ENCODE measurements at regions not wholly inside any gene's neighbourhood (a gene's known extent, or its start where the extent isn't known, plus 50 kb on each side); places are given as distances from the start of the nearest gene placed in this dataset.

DNA sequence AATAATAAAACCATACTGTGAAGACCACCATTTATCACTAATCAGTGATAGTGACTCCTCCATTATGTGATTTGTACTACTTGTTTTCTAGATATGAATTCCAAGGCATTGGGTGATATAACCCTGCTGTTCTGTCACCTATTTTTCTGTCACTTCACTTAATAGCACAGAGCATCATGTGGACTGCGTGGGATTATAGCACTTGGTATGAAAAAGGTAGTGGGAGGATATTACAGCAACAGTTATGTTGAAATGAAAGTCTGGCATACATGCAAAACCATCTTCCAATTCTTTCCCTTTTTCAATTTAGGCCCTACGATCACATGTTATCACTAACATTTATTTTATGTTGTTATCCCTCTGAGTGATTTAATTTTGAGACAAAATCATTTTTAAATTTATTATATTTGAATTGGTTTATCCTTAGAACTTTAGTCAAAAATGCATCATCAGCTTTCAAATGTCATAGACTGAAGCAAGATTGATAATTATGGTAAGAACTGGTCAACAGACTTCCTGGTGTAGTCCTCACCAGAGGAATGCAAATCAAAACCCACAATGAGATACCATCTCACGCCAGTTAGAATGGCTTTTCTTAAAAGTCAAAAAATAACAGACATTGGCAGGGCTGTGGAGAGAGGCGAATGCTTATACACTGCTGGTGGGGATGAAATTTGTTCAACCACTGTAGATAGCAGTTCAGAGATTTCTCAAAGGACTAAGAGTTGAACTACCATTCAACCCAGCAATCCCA, 242.6 kb downstream of the IKZF2 start:
- TF ChIP-seq, protein P1, sequence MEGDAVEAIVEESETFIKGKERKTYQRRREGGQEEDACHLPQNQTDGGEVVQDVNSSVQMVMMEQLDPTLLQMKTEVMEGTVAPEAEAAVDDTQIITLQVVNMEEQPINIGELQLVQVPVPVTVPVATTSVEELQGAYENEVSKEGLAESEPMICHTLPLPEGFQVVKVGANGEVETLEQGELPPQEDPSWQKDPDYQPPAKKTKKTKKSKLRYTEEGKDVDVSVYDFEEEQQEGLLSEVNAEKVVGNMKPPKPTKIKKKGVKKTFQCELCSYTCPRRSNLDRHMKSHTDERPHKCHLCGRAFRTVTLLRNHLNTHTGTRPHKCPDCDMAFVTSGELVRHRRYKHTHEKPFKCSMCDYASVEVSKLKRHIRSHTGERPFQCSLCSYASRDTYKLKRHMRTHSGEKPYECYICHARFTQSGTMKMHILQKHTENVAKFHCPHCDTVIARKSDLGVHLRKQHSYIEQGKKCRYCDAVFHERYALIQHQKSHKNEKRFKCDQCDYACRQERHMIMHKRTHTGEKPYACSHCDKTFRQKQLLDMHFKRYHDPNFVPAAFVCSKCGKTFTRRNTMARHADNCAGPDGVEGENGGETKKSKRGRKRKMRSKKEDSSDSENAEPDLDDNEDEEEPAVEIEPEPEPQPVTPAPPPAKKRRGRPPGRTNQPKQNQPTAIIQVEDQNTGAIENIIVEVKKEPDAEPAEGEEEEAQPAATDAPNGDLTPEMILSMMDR (IDR thresholded peaks at IDR 0.05): no peak
- no peak for TF ChIP-seq POLR2AphosphoS5 (IDR thresholded peaks at IDR 0.05)
- no peak for TF ChIP-seq POLR2A (IDR thresholded peaks at IDR 0.05; ENCODE audit: low read depth)
- no peak for TF ChIP-seq EP300 (IDR thresholded peaks at IDR 0.05)
